ENCODE measurements at regions not wholly inside any gene's neighbourhood (a gene's known extent, or its start where the extent isn't known, plus 50 kb on each side); places are given as distances from the start of the nearest gene placed in this dataset.

GRCh38 chr3:109570408-109570807 is 233.1 kb upstream of the DPPA4 start (continued):
- TF ChIP-seq CHD2 (IDR thresholded peaks at IDR 0.05; ENCODE audit: borderline replicate concordance, low read depth, low read length) (no peak), RBBP5 (conservative IDR thresholded peaks at IDR 0.05) (no peak), MEF2B (IDR thresholded peaks at IDR 0.05; ENCODE audit: partially characterized antibody, poor library complexity, severe bottlenecking) (no peak)

GRCh38 chr3:109572301-109572700 is 235.0 kb upstream of the DPPA4 start:
- ChIA-PET RAD21 (ENCODE audit: unreplicated experiment) (no interaction called here), CTCF (no interaction called here), SMC1A (ENCODE audit: uncharacterized antibody, unreplicated experiment) (no interaction called here), POLR2A (no interaction called here)
- no peaks in the 10 kb centered on the region for H3K36me3 ChIP-seq (ENCODE audit: control insufficient read depth in 2 of 2, insufficient read depth in 2 of 2, low read length in 1 of 2)
- in situ Hi-C loops (cut with MboI): no loop called here
- no peak overlapping the region for H3K4me3 ChIP-seq
- intact Hi-C loops (cut with micrococcal nuclease; ENCODE audit: unreplicated experiment): no loop called here
- H3K9me3 ChIP-seq (replicated peaks; ENCODE audit: control insufficient read depth, insufficient read depth, low read length): no peaks in the 10 kb centered on the region
- BruUV-seq (replicated peaks): no TSS peak
- H3K4me1 ChIP-seq (ENCODE audit: control insufficient read depth, insufficient read depth, low read length): no peaks in the 10 kb centered on the region
- ATAC-seq (no peak), FAIRE-seq (no peak), DNase-seq (ENCODE audit: low read depth, low spot score) (no peak)
- H3K4me2 ChIP-seq (ENCODE audit: control insufficient read depth, insufficient read depth): no peak overlapping the region
- 69% methylated on average over 1 of the region's 1 CpG for WGBS (ENCODE audit: insufficient coverage, insufficient replicate concordance, low lambda C conversion rate, missing lambda C conversion rate)
- no peaks in the 10 kb centered on the region for H3K27me3 ChIP-seq (replicated peaks in 1 of 2; ENCODE audit: control insufficient read depth in 2 of 2, insufficient read depth in 2 of 2, low read length in 1 of 2)
- no peaks in the 10 kb centered on the region for H4K20me1 ChIP-seq (ENCODE audit: control insufficient read depth, insufficient read depth)
- H3K9ac ChIP-seq (ENCODE audit: control insufficient read depth, insufficient read depth, low read length): no peak overlapping the region
- H2AFZ ChIP-seq (ENCODE audit: control insufficient read depth, low read depth, low read length): no peak overlapping the region
- TF ChIP-seq SREBF1 (IDR thresholded peaks at IDR 0.05; ENCODE audit: low read length): no peak
- H3K27ac ChIP-seq (ENCODE audit: control insufficient read depth, insufficient read depth): no peak overlapping the region
- H3K79me2 ChIP-seq (ENCODE audit: control insufficient read depth, insufficient read depth, low read length): no peaks in the 10 kb centered on the region

- no peak for TF ChIP-seq SRF (IDR thresholded peaks at IDR 0.05; ENCODE audit: low read depth in 2 of 2, low read length in 2 of 2)
- no peak for TF ChIP-seq NBN (IDR thresholded peaks at IDR 0.05)
- no peak for TF ChIP-seq ZNF207 (IDR thresholded peaks at IDR 0.05; ENCODE audit: borderline replicate concordance)
- no peak for TF ChIP-seq MEF2A (IDR thresholded peaks at IDR 0.05; ENCODE audit: insufficient read depth, low read depth, low read length)
- TF ChIP-seq ASH2L (IDR thresholded peaks at IDR 0.05; ENCODE audit: borderline replicate concordance, low read depth): no peak
- no peak for TF ChIP-seq TARDBP (IDR thresholded peaks at IDR 0.05; ENCODE audit: borderline replicate concordance)
- no peak for TF ChIP-seq CBFB (IDR thresholded peaks at IDR 0.05; ENCODE audit: low read depth)
- no peak for TF ChIP-seq PKNOX1 (IDR thresholded peaks at IDR 0.05)
- BruUV-seq (replicated peaks): no TSS peak
- FAIRE-seq: no peak
- Histone ChIP-seq H3K9ac (ENCODE audit: control insufficient read depth, insufficient read depth, low read length) (no peak overlapping the region), H3K4me1 (ENCODE audit: control insufficient read depth, insufficient read depth, low read length) (no peaks in the 10 kb centered on the region), H3K36me3 (ENCODE audit: control insufficient read depth in 2 of 2, insufficient read depth in 2 of 2, low read length in 1 of 2) (no peaks in the 10 kb centered on the region), H2AFZ (ENCODE audit: control insufficient read depth, low read depth, low read length) (no peak overlapping the region), H3K4me2 (ENCODE audit: control insufficient read depth, insufficient read depth) (no peak overlapping the region), H3K27ac (ENCODE audit: control insufficient read depth, insufficient read depth) (no peak overlapping the region), H4K20me1 (ENCODE audit: control insufficient read depth, insufficient read depth) (no peaks in the 10 kb centered on the region), H3K9me3 (replicated peaks; ENCODE audit: control insufficient read depth, insufficient read depth, low read length) (no peaks in the 10 kb centered on the region), H3K79me2 (ENCODE audit: control insufficient read depth, insufficient read depth, low read length) (no peaks in the 10 kb centered on the region), H3K4me3 (no peak overlapping the region), H3K27me3 (replicated peaks in 1 of 2; ENCODE audit: control insufficient read depth in 2 of 2, insufficient read depth in 2 of 2, low read length in 1 of 2) (no peaks in the 10 kb centered on the region)
- ChIA-PET CTCF (no interaction called here), SMC1A (ENCODE audit: uncharacterized antibody, unreplicated experiment) (interaction anchor here (0.9 kb wide), 1 partner anchor 41 kb away, joined by 3 read pairs; no protein-coding TSS in a partner anchor), POLR2A (no interaction called here), RAD21 (ENCODE audit: unreplicated experiment) (no interaction called here)
- 34% methylated on average over 4 of the region's 4 CpGs for WGBS (ENCODE audit: insufficient coverage, insufficient replicate concordance, low lambda C conversion rate, missing lambda C conversion rate)
- intact Hi-C loops (cut with micrococcal nuclease; ENCODE audit: unreplicated experiment) (no loop called here), in situ Hi-C loops (cut with MboI) (no loop called here)
- ATAC-seq: no peak
- DNase-seq (ENCODE audit: low read depth, low spot score): no peak
Observed at GRCh38 chr3:109596991-109597390, 259.6 kb upstream of the DPPA4 start.

Data from GM12878 (cell line).